Adrenal gland (tissue), 5 donors: ENCODE measurements at regions not wholly inside any gene's neighbourhood (a gene's known extent, or its start where the extent isn't known, plus 50 kb on each side); places are given as distances from the start of the nearest gene placed in this dataset.

Experiments used
- POLR2A ChIP-seq, 2 donors: fragments of 450-650 bp; IDR thresholded peaks; one replicate each; pipeline ENCODE4 v1.6.1; 2017; ENCODE audit warnings: antibody characterized with exemption in 2 of 2, mild to moderate bottlenecking in 2 of 2, moderate library complexity in 1 of 2
- TF ChIP-seq, protein P1 (sequence below), 6 experiments: fragments of 450-650 bp in 4 of 6; fragments of 200-600 bp in 2 of 6; sonication (generic) in 1 of 6; IDR thresholded peaks; 1 replicate in 5 of 6; 2 replicates in 1 of 6; pipeline versions ENCODE4 v1.5.1 to v1.8.0; 2016 to 2021; ENCODE audit warnings: antibody characterized with exemption in 6 of 6, mild to moderate bottlenecking in 2 of 6, moderate library complexity in 1 of 6
- donor health status: DM: no; HTN: no; CAD: no.

DNA sequence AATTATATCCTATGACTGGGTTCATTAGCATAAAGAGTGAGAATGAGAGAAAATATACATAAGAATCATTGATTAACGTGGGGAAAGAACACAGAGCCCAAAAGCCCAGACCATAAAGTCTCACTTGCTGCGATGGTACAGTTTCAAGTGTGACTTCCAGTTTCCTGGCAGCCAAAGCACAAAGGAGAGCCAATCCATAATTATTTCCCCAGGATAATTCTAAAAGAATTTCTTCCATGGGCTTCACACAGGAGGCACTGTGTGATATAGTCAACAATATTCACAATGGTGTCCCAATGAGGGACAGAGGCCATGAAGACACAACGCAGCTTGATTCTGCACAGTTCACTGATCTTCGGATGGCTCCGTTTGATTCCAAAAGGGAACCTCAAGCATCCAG, 321.6 kb downstream of the PLPP3 start:
- TF ChIP-seq, protein P1, sequence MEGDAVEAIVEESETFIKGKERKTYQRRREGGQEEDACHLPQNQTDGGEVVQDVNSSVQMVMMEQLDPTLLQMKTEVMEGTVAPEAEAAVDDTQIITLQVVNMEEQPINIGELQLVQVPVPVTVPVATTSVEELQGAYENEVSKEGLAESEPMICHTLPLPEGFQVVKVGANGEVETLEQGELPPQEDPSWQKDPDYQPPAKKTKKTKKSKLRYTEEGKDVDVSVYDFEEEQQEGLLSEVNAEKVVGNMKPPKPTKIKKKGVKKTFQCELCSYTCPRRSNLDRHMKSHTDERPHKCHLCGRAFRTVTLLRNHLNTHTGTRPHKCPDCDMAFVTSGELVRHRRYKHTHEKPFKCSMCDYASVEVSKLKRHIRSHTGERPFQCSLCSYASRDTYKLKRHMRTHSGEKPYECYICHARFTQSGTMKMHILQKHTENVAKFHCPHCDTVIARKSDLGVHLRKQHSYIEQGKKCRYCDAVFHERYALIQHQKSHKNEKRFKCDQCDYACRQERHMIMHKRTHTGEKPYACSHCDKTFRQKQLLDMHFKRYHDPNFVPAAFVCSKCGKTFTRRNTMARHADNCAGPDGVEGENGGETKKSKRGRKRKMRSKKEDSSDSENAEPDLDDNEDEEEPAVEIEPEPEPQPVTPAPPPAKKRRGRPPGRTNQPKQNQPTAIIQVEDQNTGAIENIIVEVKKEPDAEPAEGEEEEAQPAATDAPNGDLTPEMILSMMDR (IDR thresholded peaks at IDR 0.05), result no peak
- TF ChIP-seq POLR2A (IDR thresholded peaks at IDR 0.05), result no peak
